ENCODE measurements at regions not wholly inside any gene's neighbourhood (a gene's known extent, or its start where the extent isn't known, plus 50 kb on each side); places are given as distances from the start of the nearest gene placed in this dataset.

DNA sequence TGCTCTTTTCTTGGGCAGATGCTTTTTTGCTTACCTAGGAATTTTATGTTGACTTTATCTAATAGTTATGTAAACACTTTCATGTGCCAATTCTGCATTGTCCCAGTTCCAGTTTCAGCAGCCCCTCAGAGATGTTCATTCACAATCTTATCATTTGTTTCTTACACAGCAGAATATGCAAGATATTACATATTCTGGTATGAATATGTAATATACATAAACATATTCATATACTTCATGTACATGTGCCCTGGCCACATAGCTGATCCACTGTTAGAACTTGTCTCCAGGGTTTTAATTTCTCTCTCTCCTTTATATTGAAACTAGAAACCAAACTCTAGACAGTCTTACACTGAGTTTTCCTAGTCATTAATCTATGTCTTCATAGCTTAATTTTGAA is 90.2 kb upstream of the PARP8 start:
- TF ChIP-seq, protein P1, sequence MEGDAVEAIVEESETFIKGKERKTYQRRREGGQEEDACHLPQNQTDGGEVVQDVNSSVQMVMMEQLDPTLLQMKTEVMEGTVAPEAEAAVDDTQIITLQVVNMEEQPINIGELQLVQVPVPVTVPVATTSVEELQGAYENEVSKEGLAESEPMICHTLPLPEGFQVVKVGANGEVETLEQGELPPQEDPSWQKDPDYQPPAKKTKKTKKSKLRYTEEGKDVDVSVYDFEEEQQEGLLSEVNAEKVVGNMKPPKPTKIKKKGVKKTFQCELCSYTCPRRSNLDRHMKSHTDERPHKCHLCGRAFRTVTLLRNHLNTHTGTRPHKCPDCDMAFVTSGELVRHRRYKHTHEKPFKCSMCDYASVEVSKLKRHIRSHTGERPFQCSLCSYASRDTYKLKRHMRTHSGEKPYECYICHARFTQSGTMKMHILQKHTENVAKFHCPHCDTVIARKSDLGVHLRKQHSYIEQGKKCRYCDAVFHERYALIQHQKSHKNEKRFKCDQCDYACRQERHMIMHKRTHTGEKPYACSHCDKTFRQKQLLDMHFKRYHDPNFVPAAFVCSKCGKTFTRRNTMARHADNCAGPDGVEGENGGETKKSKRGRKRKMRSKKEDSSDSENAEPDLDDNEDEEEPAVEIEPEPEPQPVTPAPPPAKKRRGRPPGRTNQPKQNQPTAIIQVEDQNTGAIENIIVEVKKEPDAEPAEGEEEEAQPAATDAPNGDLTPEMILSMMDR (conservative IDR thresholded peaks at IDR 0.05 in 1 of 2, IDR thresholded peaks at IDR 0.05 in 1 of 2; ENCODE audit: low read depth in 1 of 2, low read length in 2 of 2) = no peak
- TF ChIP-seq EZH2 (IDR thresholded peaks at IDR 0.05; ENCODE audit: low read length, missing control alignments) = no peak

All from fibroblast of lung (primary cell).